ENCODE measurements at regions not wholly inside any gene's neighbourhood (a gene's known extent, or its start where the extent isn't known, plus 50 kb on each side); places are given as distances from the start of the nearest gene placed in this dataset.
"Not testable (repeated sequence)": the region's sequence is repeated elsewhere in the genome, so short reads cannot be mapped to it uniquely, and the experiment has no call there.

DNA sequence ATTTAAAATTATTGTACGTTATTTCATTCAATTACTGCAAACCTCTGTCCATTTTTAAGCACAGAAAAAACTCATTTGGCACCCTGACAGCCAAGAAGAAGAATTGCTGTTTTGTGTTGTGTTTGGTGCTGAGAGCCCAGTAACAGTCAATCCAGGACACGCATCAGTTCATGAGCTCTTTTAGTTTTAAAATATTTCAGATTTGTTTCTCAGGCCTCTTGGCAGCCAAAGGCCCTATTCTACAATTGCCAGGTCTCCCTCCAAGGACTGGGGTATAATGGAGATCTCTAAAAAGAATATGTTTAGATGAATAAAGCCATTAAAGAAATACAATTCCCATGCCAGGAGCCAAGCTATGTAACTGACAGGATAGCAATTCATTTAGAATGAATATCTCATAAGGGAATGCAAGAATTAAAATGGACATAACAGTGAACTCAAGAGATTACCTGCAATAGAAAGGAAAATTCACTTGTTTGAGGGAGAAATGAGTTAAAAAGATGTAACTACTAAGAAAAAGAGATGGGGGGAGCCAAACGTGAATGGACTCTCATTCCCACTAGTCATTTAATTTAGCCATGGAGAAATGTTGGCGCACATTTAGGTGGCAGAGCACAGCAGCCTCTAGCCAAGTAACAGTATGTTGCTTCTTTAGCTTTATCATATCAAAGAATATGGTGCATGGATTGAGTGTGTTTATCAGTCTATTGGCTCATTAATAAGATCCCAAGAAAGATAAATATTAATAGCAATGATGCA lies 140.6 kb upstream of the PELI2 start:
- DNase-seq (ENCODE audit: low read depth in 2 of 2) = no peak

DNA sequence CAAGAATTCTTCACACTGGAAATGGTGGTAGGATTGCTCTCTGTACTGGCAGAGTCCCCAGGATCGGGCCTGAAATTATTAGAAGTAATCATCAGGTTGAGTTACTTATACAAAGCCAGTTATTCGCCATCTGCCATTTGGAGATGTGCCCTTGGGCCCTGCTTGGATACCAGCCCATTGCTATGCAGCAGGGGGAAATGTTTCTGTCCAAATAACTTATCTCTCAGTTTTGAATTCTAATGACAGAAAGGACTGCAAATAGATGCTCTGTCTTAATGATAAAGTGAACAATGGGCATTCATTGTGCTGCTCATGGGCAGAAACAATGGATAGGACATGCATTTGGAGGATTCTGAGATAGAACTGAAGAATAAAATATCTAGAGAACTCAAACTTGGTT lies 139.1 kb upstream of the PELI2 start:
- no peak for DNase-seq (ENCODE audit: low read depth in 2 of 2)

DNA sequence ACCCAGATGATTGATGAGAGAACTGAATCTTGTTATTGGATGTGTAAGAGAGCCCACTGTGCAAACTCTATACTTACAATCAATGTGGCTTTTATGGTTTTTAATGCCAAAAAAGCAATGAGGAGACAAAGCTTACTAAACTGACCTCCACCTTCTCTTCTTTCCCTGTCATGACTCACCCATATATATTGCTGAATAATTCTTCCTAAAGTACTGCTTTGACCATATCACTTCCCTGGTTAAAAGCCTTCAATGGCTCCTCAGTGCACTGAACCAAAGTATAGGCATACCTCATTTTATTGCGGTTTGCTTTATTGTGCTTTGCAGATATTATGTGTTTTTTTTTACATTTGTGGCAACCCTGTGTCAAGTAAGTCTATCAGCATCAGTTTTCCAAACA lies 138.4 kb upstream of the PELI2 start:
- DNase-seq (ENCODE audit: low read depth in 2 of 2) = no peak

- DNase-seq (ENCODE audit: low read depth in 2 of 2) = no peak
These were observed 137.2 kb upstream of the PELI2 start for GRCh38 chr14:55980970-55981369.

DNA sequence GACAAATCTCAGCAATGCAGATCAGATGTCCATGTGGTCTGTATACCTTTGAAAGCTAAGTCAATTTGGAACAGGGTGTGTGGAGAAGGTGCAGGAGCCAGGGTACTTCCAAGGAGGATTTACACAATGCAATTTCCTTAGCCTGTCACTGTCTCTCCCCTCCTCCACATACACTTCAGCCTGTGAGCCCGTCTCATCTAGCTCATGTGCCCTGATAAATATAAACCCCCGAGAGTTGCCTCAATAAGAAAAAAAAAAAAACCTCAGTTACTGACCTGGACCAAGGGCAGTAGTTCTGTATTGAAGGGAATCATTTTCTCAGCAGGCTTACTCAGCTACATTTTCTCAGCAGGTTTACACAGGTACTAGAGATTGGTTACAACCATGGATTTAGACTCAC lies 132.1 kb upstream of the PELI2 start:
- DNase-seq (ENCODE audit: low read depth in 2 of 2) = no peak

DNA sequence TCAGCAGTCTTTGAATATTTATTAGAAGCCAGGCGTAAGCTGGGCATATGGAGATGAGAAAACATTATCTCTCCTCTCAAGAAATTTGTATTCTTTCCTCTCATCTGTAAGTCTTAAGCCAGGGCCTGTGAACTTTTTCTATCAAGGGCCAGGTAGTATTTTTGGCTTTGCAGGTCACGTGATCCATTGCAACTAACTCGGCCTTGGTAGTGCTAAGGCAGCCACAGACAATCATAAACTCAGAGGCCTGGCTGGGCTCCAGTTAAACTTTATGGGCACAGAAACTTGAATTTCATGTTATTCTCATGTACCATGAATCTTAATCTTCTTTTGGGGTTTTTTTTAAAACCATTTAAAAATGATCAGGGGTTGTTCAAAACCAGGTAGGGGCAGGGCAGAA lies 117.4 kb upstream of the PELI2 start:
- DNase-seq (ENCODE audit: low read depth in 2 of 2) = no peak

DNA sequence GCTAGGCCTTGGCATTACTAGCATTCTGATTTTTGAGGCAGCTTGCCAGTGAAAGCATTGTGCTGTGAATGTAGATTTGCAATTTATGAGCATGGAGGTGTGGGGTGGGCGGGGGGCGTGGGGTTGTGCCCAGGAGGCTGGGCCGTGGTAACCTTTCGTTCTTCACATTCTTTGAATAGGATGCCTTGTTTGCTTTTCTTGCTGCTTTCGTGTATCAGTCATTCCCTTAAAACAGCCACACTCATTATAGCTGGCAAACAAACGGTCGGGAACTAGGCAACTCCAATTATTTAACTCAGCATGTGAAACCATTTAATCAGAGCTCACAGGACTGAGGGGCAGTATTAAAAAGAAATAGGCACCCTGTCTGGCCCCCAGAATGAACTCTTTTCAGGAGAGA lies 115.9 kb upstream of the PELI2 start:
- no peak for DNase-seq (ENCODE audit: low read depth in 2 of 2)

DNA sequence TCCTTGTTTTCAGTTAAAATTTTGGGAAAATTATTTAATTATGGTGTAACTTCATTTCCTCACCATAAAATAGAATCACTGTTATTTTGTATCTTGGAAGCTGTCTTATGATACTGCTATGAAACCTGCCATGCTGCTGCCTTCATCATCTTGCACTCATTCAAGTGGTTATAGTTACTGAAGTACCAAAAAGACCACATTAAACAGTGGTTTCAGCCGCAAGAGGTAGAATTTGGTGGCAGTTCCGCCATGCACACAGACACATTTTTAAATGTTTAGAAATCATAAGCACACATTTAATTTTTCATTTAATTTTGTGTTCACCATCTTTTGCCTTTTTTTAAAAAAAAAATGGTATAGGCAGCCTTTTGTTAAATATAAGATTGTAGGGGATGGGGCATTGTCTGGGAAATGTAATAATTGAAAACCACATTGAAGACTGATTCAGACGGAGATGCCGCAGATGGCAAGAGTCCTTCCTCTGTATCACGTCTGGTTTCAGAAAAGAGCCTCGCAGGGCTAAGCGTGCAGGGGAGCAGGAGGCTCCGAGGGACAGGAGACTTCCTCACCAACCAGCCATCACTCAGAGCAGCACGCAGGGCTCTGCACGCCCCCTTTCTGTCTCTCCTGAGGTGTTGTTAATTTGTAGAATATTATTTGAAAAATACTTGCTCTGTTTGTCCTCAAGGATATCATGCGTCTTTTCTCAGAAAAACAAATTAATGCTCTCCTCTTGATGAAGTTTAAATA lies 115.2 kb upstream of the PELI2 start:
- DNase-seq (ENCODE audit: low read depth in 2 of 2) = peak; percentile 6 to 15

DNA sequence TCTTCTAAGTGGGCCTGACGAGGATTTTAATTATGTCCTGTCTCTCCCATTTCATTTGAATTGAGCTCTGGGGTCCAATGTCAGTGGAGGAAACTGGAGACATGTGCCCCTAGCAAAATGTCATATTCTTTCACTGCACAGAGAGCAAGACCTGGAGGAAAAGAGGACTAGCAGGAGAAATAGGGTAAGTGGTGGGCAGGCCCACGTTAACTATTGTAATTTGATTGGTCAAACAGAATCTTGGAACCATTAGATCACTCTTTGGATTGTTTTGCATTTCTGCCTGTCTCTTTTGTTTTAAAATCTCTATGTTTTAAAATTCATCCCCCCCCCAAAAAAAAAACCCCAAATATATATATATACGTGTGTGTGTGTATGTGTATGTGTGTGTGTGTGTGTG lies 113.9 kb upstream of the PELI2 start:
- DNase-seq (ENCODE audit: low read depth in 2 of 2) = no peak

GRCh38 chr14:56004786-56005185 lies 113.4 kb upstream of the PELI2 start:
- DNase-seq (ENCODE audit: low read depth in 2 of 2) = no peak

DNA sequence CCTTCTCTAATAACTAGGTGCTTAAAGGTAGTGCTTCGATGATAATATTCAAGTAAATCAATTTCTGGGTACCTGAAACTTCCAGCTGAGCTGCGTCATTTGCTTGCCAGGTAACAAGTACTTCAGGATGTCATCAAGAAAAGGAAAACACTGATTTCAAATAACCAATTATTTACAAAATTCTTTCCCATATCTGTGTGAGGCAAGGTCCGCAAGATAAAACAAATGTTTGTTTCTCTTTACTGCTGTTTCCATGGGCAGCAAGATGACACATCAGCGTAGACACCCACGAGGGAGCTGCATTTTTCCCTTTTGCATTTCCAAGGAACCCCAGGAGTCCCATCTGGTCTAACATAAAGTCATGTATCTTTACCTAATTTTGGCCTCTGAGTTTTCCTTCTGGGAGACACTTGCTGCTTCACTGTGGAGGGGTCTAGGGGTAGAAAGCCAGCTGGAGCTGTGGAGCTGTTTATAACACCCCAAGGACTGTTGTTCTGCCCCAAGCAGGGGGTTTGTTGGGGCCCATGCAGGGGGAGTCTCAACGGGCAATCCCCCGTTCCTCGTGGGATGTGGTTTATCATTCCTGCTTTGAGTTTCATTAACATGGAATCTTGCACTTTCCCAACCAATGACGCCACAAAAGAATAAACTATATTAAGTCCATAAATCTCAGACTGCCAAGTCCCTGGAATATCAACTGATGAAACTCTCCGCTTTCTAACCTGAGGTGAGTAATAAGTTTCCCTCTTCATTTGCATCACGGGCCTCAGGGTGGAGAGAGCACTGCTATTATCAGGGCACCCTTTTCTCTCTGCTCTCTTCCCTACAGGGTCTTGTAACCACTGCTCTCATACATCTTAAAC lies 112.8 kb upstream of the PELI2 start:
- no peak for DNase-seq (ENCODE audit: low read depth in 2 of 2)

GRCh38 chr14:56007491-56007890 lies 110.7 kb upstream of the PELI2 start:
- not testable (repeated sequence) for DNase-seq (ENCODE audit: low read depth in 2 of 2)

DNA sequence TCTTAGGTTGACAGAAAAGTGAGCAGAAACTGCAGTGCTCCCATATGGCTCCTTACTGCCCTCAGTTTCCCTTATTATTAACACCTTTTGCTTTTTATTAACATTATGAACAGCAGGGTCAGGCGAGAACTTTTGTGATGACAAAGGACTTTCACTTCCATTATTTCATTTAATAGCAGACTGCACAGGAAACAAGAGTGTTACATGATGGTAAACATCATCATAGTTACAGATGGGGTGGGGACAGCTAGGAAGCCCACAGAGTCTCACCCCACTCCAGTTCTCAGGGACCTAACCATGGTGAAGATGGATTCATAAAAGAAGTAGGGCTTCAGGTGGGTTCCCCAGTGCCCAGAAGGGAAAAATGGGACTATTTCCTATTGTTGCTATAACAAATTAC lies 110.1 kb upstream of the PELI2 start:
- no peak for DNase-seq (ENCODE audit: low read depth in 2 of 2)

GRCh38 chr14:56008661-56009060 lies 109.5 kb upstream of the PELI2 start:
- DNase-seq (ENCODE audit: low read depth in 2 of 2) = not testable (repeated sequence)

GRCh38 chr14:56023661-56024081 lies 94.5 kb upstream of the PELI2 start:
- DNase-seq (ENCODE audit: low read depth in 2 of 2) = no peak

DNA sequence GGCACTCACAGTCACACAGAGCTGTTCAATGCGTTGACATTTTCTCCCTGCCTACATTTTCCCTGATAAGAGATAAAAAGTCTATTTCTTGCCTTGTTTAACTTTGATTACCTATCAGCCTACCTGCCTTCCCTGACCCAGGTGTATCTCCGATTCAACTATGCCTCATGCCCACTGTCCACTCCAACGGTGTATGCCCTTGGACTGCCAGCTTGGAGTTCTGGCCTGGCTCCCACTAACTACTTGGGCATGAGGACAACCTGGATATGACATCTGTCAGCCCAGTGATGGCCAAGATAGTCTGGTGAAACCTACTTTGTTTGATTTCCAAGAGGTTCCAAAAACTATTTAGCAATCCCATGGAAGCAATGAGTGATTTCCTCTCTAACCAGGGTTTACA lies 93.0 kb upstream of the PELI2 start:
- no peak for DNase-seq (ENCODE audit: low read depth in 2 of 2)

DNA sequence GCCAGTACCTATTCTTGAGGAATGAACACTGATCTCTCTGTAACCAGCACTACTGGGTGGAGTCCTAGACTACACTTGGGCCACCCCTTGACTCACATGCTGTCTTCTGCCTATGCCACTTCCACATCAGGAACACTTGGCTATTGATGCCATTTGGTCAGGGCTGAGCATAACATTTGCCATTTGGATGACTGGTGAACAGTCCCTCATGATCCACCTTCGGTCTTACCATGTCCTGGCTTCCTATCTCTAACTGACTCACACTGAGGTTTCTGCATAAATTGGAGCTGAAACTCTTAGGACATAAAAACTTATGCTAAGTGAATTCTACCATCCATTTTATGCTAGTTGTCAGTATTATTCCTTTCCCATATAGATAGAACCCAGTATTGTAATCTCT lies 91.7 kb upstream of the PELI2 start:
- no peak for DNase-seq (ENCODE audit: low read depth in 2 of 2)

GRCh38 chr14:56027421-56027820 lies 90.8 kb upstream of the PELI2 start:
- no peak for DNase-seq (ENCODE audit: low read depth in 2 of 2)

DNA sequence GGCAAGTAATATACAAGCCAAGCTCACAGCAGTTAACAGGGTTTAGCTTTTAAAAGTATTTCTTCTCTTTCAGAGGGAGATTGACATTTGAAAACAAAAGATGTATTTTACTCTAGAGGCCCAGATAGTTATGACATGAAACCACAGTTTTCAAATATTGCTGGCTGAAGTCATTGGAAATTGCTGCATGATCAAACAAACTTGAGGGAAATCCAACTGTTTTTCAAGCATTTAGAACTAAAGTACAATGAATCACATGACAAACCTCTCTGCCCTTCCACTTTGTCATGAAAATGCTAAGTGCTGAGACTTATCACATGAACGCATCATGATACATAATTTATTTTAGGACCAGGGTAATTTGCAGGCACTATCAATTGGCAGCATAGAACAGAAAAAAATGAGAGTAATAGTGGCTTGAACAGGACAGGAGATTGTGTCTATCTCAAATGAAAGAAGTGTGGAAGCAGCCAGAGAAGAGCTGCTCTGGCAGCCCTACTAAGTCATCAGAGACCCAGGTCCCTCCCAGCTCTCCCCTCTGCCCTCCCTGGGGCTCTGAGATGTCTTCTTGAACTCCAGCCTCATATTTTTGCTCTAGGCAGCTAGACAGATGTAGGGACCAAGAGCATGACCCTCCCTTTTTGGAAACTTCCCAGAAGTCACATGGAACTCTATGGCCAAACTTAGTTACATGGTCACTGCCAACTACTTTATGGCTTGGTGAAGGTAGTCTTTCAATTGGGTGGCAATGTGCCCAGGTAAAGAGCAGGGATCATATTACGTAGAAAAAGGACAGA lies 90.1 kb upstream of the PELI2 start:
- DNase-seq (ENCODE audit: low read depth in 2 of 2) = no peak

GRCh38 chr14:56036353-56036752 lies 81.9 kb upstream of the PELI2 start:
- DNase-seq (ENCODE audit: low read depth in 2 of 2) = no peak

DNA sequence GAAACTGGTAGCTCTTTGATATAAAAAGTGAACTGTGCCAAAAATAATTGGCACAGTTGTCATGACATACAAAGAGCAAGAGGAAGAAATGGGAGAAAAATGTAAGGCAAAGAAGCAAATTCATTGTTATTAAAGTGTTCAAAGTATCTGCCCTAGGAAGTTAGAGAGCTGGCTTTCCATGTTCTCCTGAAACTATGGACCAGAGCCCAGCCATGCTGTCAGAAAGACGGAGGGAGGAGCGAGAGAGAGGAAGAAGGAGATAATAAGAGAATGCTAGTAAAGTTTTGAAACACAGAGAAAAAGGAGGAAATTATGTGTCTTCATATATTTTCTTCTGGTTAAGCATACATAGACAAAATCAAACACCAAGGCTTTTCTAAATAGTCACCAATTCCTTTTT lies 78.1 kb upstream of the PELI2 start:
- no peak for DNase-seq (ENCODE audit: low read depth in 2 of 2)

- DNase-seq (ENCODE audit: low read depth in 2 of 2) = no peak
These were observed 74.0 kb upstream of the PELI2 start for GRCh38 chr14:56044196-56044595.

Measured in activated CD4-positive, alpha-beta T cell treated with anti-CD3 and anti-CD28 coated beads for 24 hours (primary cell).